Transverse colon (tissue), 4 donors: ENCODE measurements at regions not wholly inside any gene's neighbourhood (a gene's known extent, or its start where the extent isn't known, plus 50 kb on each side); places are given as distances from the start of the nearest gene placed in this dataset.

Experiments
- DNase-seq: peaks from one replicate; pipeline ENCODE4 v3.0.0-alpha.2; 2019
- H3K27ac ChIP-seq, 4 donors: fragments of 200-600 bp; sonication (generic); 2 replicates each; pipeline ENCODE4 v1.5.1; 2016 to 2018; ENCODE audit warnings: inconsistent platforms in 4 of 4
- H3K27me3 ChIP-seq: fragments of 200-600 bp; sonication (generic); 2 replicates; pipeline ENCODE4 v1.5.1; 2017; ENCODE audit warnings: inconsistent platforms
- H3K36me3 ChIP-seq, 4 donors: fragments of 200-600 bp; sonication (generic); 2 replicates each; pipeline ENCODE4 v1.5.1; 2017 to 2019; ENCODE audit warnings: inconsistent platforms in 4 of 4
- H3K4me1 ChIP-seq, 4 donors: fragments of 200-600 bp; sonication (generic); 2 replicates each; pipeline ENCODE4 v1.5.1; 2017 to 2020; ENCODE audit warnings: inconsistent platforms in 4 of 4
- H3K4me3 ChIP-seq, 4 donors: fragments of 200-600 bp; sonication (generic); 1 replicate in 1 of 4; 2 replicates in 3 of 4; pipeline versions ENCODE4 v1.5.1 to v1.6.1; 2017 to 2019; ENCODE audit warnings: inconsistent platforms in 4 of 4
- H3K9me3 ChIP-seq, 2 donors: fragments of 200-600 bp; sonication (generic); 2 replicates each; pipeline ENCODE4 v1.5.1; 2017 to 2019; ENCODE audit warnings: inconsistent platforms in 2 of 2
- CTCF ChIP-seq, 5 experiments: fragments of 200-600 bp in 3 of 5; fragments of 450-650 bp in 2 of 5; sonication (generic) in 3 of 5; IDR thresholded peaks; 1 replicate in 2 of 5; 2 replicates in 3 of 5; pipeline ENCODE4 v1.5.1; 2016 to 2017; ENCODE audit warnings: antibody characterized with exemption in 5 of 5, inconsistent platforms in 3 of 5, mild to moderate bottlenecking in 2 of 5, moderate library complexity in 1 of 5
- EP300 ChIP-seq: sonication (generic); formaldehyde crosslinking; IDR thresholded peaks from one replicate; pipeline ENCODE4 v1.6.1; 2017; ENCODE audit warnings: antibody characterized with exemption, low read depth
- POLR2A ChIP-seq: fragments of 450-650 bp; IDR thresholded peaks from one replicate; pipeline ENCODE4 v1.6.1; 2016; ENCODE audit warnings: antibody characterized with exemption, mild to moderate bottlenecking, moderate library complexity
- POLR2AphosphoS5 ChIP-seq, 3 donors: sonication (generic); formaldehyde crosslinking; IDR thresholded peaks; one replicate each; pipeline ENCODE4 v1.6.1; 2016; ENCODE audit warnings: antibody characterized with exemption in 3 of 3
- WGBS, 2 donors: methylation state at CpG; one replicate each; pipeline ENCODE4 v1.1.5; 2018; ENCODE audit warnings: low coverage in 1 of 2; 5-methylcytosine and 5-hydroxymethylcytosine counted together
- in situ Hi-C, 4 donors: fragments of 200-750 bp; cut with MboI; loops; one replicate each; pipeline versions ENCODE4 v1.15.0 to v1.15.1; 2017; ENCODE audit warnings: low sequenced_read_pairs in 3 of 4, low pct_ligation_motif_present in 1 of 4, low pct_unique_long_range_greater_than_20kb in 1 of 4
- intact Hi-C: fragments of 100-400 bp; cut with DNase I; formaldehyde crosslinking; loops from one replicate; pipeline ENCODE4 v1.15.1; 2023; ENCODE audit warnings: low total_unique reads

GRCh38 chr6:119440953-119441352 lies 91.4 kb upstream of the MAN1A1 start:
- Histone ChIP-seq H3K27ac (no peak overlapping the region), H3K9me3 (no peaks in the 10 kb centered on the region), H3K27me3 (no peaks in the 10 kb centered on the region), H3K4me3 (no peak overlapping the region), H3K4me1 (peaks cover 4 to 11% (median 10%) of the 10 kb centered on the region in 4 donors), H3K36me3 (no peaks in the 10 kb centered on the region)
- no peak for TF ChIP-seq POLR2A
- DNase-seq: no peak
- 100% methylated on average over 5 to 24 of the region's 37 CpGs for WGBS, 2 donors
- intact Hi-C loops: no loop called here
- in situ Hi-C loops: no loop called here

GRCh38 chr6:119436583-119436982 lies 87.0 kb upstream of the MAN1A1 start:
- H3K4me1 ChIP-seq: no peaks in the 10 kb centered on the region
- H3K36me3 ChIP-seq: no peaks in the 10 kb centered on the region
- 46 to 70% methylated on average over 3 of the region's 3 CpGs for WGBS, 2 donors
- no peak overlapping the region for H3K27ac ChIP-seq
- no peaks in the 10 kb centered on the region for H3K27me3 ChIP-seq
- H3K4me3 ChIP-seq: no peak overlapping the region
- intact Hi-C loops: no loop called here
- no peaks in the 10 kb centered on the region for H3K9me3 ChIP-seq
- TF ChIP-seq CTCF (IDR thresholded peaks at IDR 0.05) (no peak), POLR2A (no peak), EP300 (no peak), POLR2AphosphoS5 (IDR thresholded peaks at IDR 0.05) (no peak)
- DNase-seq: no peak
- in situ Hi-C loops: no loop called here

GRCh38 chr6:119431799-119432198 lies 82.2 kb upstream of the MAN1A1 start:
- no peak overlapping the region for H3K27ac ChIP-seq
- H3K4me1 ChIP-seq: no peaks in the 10 kb centered on the region
- H3K4me3 ChIP-seq: no peak overlapping the region
- intact Hi-C loops (no loop called here), in situ Hi-C loops (no loop called here)
- 87 to 88% methylated on average over 1 of the region's 1 CpG for WGBS, 2 donors
- no peaks in the 10 kb centered on the region for H3K27me3 ChIP-seq
- DNase-seq: no peak
- TF ChIP-seq POLR2AphosphoS5 (IDR thresholded peaks at IDR 0.05): no peak
- no peak for TF ChIP-seq POLR2A
- no peak for TF ChIP-seq EP300
- TF ChIP-seq CTCF (IDR thresholded peaks at IDR 0.05): no peak
- no peaks in the 10 kb centered on the region for H3K9me3 ChIP-seq
- H3K36me3 ChIP-seq: no peaks in the 10 kb centered on the region

- H3K4me1 ChIP-seq: no peaks in the 10 kb centered on the region
- no peaks in the 10 kb centered on the region for H3K27me3 ChIP-seq
- in situ Hi-C loops (no loop called here), intact Hi-C loops (no loop called here)
- H3K36me3 ChIP-seq: no peaks in the 10 kb centered on the region
- no peak overlapping the region for H3K27ac ChIP-seq
- H3K9me3 ChIP-seq: no peaks in the 10 kb centered on the region
- no peak overlapping the region for H3K4me3 ChIP-seq
- no peak for DNase-seq
- WGBS, 2 donors: 67 to 81% methylated on average over 1 of the region's 1 CpG
- no peak for TF ChIP-seq EP300
- no peak for TF ChIP-seq POLR2A
- no peak for TF ChIP-seq CTCF (IDR thresholded peaks at IDR 0.05)
- TF ChIP-seq POLR2AphosphoS5 (IDR thresholded peaks at IDR 0.05): no peak
Measured at GRCh38 chr6:119430805-119431204, 81.2 kb upstream of the MAN1A1 start.

GRCh38 chr6:119428633-119429032 lies 79.1 kb upstream of the MAN1A1 start:
- no peaks in the 10 kb centered on the region for H3K36me3 ChIP-seq
- no peaks in the 10 kb centered on the region for H3K9me3 ChIP-seq
- intact Hi-C loops (no loop called here), in situ Hi-C loops (no loop called here)
- H3K4me1 ChIP-seq: no peaks in the 10 kb centered on the region
- no peak for TF ChIP-seq POLR2A
- no peak for TF ChIP-seq CTCF (IDR thresholded peaks at IDR 0.05)
- TF ChIP-seq POLR2AphosphoS5 (IDR thresholded peaks at IDR 0.05): no peak
- TF ChIP-seq EP300: no peak
- no peak overlapping the region for H3K4me3 ChIP-seq
- no peaks in the 10 kb centered on the region for H3K27me3 ChIP-seq
- no peak overlapping the region for H3K27ac ChIP-seq
- DNase-seq: no peak
